Activated T-cell treated with anti-CD3 and anti-CD28 coated beads, Interleukin-2, amount 50 U/mL, for 4 hours (primary cell): ENCODE measurements at regions not wholly inside any gene's neighbourhood (a gene's known extent, or its start where the extent isn't known, plus 50 kb on each side); places are given as distances from the start of the nearest gene placed in this dataset.
"Not testable (repeated sequence)": the region's sequence is repeated elsewhere in the genome, so short reads cannot be mapped to it uniquely, and the experiment has no call there.

Experiments
- ATAC-seq, 2 donors: fragments of 200-7000 bp; cut with Tn5 transposase; one replicate each; pipeline ENCODE4 v1.10.0; 2021
- DNase-seq: peaks from one replicate; pipeline ENCODE4 v3.0.0-alpha.2; 2020
- H3K27me3 Mint-ChIP-seq: one replicate; pipeline ENCODE4 v1.8.0; 2021; ENCODE audit warnings: low read depth, mixed read lengths
- H3K36me3 Mint-ChIP-seq: one replicate; pipeline ENCODE4 v1.8.0; 2022; ENCODE audit warnings: mixed read lengths; ENCODE audit not compliant: insufficient read depth
- H3K4me1 Mint-ChIP-seq: one replicate; pipeline ENCODE4 v1.8.0; 2021; ENCODE audit warnings: low read depth, mixed read lengths
- H3K4me3 Mint-ChIP-seq: one replicate; pipeline ENCODE4 v1.8.0; 2021; ENCODE audit warnings: mild to moderate bottlenecking, moderate library complexity, mixed read lengths
- H3K9me3 Mint-ChIP-seq: one replicate; pipeline ENCODE4 v1.8.0; 2021; ENCODE audit warnings: mixed read lengths

DNA sequence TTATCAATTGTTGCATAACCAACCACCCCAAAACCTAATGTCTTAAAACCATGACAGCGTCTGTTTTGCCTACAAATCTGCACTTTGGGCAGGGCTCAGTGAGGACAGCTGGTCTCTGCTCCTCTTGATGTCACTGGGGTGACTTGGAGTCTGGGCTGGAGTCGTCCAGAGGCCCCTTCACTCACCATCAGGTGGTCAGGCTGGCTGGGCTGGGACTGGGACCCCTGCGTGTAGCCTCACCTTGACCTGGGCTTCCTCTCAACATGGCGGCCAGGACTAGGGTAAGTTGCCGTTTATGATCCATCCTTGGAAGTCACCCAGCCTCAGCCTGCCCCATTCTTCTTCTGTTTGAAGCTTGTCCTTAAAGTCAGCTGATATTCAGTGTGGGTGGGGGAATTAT, 116.8 kb upstream of the NKX1-1 start:
- H3K27me3 Mint-ChIP-seq = peaks cover 39% of the 10 kb centered on the region
- peaks cover 8% of the 10 kb centered on the region for H3K9me3 Mint-ChIP-seq
- no peak for DNase-seq
- H3K4me1 Mint-ChIP-seq = peaks cover 4% of the 10 kb centered on the region
- H3K36me3 Mint-ChIP-seq = no peaks in the 10 kb centered on the region
- no peak overlapping the region for H3K4me3 Mint-ChIP-seq
- ATAC-seq = no peak

DNA sequence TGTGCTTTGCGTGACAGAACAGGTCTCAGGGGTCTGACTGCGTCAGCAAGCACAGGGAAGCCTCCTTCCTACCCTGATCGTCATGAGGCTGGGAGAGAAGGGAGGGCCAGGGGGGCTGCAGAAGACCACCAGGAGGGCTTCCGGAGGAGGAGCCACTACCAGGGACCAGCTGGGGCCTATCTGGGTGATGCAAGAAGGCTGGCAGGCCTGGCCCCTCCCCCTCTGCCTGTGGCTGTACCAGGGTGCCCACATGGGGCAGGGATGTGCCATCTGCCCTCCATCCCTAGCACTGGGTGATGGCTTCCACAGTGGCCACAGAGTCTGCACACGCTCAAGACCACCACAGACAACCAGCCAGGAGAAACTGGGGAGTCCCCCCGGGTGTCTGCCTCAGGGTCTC, 116.4 kb upstream of the NKX1-1 start:
- no peaks in the 10 kb centered on the region for H3K36me3 Mint-ChIP-seq
- H3K9me3 Mint-ChIP-seq = peaks cover 8% of the 10 kb centered on the region
- peaks cover 4% of the 10 kb centered on the region for H3K4me1 Mint-ChIP-seq
- H3K4me3 Mint-ChIP-seq = no peak overlapping the region
- H3K27me3 Mint-ChIP-seq = peaks cover 38% of the 10 kb centered on the region
- no peak for ATAC-seq
- no peak for DNase-seq

DNA sequence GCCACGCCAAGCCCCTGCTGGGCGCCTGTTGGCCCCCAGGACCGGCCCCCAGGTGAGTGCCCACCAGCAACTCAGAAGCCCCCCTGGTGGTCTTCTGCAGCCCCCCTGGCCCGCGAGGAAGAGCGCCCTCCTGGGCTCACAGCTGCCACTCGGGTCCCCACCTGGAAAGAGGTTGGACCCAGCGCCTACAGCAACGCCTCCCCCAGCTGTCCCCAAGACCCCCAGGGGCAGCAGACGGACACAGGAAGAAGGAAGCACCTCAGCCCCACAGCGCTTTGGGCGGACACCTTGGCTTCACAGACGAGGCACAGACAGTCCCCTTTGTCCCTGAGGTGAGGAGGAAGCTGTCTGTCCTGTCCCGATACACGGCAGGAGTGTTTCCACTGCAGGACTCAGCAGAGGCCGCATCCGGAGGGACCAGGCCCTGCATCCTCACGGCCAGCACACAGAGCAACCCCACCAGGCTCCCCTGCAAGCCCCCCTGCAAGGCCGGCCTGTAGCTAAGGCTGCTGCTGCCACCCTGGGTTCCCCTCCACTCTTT, 115.6 kb upstream of the NKX1-1 start:
- Mint-ChIP-seq H3K4me3 (no peak overlapping the region), H3K36me3 (no peaks in the 10 kb centered on the region)

DNA sequence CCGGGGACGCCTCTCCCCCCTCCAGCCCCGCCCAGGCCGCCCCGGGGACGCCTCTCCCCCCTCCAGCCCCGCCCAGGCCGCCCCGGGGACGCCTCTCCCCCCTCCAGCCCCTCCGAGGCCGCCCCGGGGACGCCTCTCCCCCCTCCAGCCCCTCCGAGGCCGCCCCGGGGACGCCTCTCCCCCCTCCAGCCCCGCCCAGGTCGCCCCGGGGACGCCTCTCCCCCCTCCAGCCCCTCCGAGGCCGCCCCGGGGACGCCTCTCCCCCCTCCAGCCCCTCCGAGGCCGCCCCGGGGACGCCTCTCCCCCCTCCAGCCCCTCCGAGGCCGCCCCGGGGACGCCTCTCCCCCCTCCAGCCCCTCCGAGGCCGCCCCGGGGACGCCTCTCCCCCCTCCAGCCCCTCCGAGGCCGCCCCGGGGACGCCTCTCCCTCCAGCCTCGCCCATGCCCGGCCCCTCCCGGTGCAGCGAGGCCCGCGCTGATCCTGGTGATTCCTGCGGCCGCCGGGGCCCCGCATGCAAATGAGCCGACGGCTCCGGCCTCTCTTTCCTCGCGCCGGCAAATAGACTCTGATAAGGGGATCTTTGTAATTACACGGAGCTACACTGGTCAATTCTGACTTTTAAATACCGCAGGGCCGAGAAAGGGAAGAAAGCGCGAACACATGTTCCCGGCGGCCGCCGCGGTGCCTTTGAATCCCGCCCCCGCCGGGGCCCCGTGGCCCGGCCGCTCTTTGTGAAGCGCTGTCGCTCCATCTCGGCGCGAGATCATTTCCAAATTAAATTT, 114.7 kb upstream of the NKX1-1 start:
- not testable (repeated sequence) for H3K9me3 Mint-ChIP-seq, DNase-seq, H3K4me1 Mint-ChIP-seq, H3K36me3 Mint-ChIP-seq
- peak overlapping the region; percentile 59 for H3K4me3 Mint-ChIP-seq
- ATAC-seq = peak; percentile 34 to 69
- peaks cover 41% of the 10 kb centered on the region for H3K27me3 Mint-ChIP-seq

More for the DNA sequence above, 115.6 kb upstream of the NKX1-1 start:
- Mint-ChIP-seq H3K9me3 (peaks cover 8% of the 10 kb centered on the region), H3K4me1 (peaks cover 4% of the 10 kb centered on the region), H3K27me3 (peaks cover 38% of the 10 kb centered on the region)
- ATAC-seq (no peak), DNase-seq (no peak)

DNA sequence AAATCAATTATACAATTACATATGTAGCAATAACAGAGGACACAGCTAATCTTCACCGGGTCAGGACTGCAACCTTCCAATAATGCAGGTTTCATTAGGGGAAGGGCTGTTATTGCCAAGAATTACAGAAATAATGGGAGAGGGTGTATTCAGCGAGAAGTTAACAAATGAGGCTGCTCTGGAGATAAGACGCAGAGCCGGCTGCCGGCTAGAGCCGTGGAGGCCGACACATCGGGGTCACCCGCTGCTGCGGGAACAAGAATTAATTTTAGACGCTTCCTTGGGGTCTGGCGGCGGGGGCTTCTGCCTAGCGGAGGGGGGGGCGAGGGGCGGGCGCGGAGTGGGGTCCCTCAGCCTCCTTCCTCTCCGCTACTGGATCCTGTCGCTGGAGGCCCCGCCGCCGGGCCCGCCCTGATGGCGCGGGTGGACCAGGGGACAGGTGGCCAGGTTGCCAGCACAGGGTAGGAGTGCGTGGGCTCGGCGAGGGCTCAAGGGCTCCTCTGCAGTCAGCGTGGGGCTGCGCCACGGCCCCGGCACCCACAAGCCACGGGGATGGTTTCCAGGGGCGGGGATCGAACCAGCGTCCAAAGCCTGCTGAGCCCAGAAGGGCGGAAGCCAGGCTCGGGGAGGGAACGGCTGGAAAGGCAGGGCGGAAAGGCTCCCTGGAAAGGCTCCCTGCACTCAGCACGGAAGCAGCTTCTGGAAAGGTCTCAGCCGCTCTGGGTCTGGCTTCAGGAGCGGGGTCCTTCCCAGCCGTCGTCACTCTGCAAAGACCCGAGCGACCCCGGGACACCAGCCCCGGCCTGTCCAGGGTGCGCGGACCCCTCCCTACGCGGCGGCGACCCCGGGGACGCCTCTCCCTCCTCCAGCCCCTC, 113.8 kb upstream of the NKX1-1 start:
- H3K9me3 Mint-ChIP-seq = no peaks in the 10 kb centered on the region
- peaks cover 34% of the 10 kb centered on the region for H3K27me3 Mint-ChIP-seq
- ATAC-seq (no peak), DNase-seq (no peak)
- H3K36me3 Mint-ChIP-seq = no peaks in the 10 kb centered on the region
- H3K4me3 Mint-ChIP-seq = no peak overlapping the region
- peaks cover 4% of the 10 kb centered on the region for H3K4me1 Mint-ChIP-seq

DNA sequence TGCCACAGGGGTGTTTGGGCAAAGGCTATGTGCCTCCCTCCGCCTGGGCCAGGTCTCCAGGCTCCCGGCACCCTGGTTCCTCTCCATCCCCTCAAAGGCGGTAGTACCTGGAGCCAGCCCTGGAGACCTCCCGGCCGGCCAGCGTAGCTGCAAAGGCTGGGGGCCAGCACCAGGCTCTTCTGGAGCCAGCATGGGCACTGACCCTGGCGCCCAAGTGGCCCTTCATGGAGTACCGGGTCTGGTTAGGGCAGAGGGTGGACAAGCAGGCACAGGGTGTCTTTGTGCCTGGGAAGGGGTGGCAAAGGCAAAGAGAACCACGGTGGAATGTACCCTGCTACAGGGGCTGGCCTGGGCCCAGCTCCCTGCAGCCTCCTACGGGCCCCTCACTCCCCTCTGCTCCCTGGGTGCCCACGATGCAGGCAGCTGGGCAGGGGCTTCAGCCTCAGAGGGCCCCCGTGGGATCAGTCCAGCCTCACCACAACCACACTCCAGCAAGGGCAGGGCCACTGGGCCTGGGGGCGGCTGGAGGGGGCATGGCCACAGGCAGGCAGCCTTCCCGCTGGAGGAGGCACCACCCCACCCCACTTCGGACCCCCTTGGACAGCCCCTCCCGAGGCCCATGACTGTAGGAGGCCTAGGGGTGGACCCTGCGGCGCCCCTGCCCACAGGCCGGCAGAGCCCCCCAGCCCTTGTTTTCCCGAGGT, 112.9 kb upstream of the NKX1-1 start:
- peaks cover 29% of the 10 kb centered on the region for H3K27me3 Mint-ChIP-seq
- H3K9me3 Mint-ChIP-seq = no peaks in the 10 kb centered on the region
- DNase-seq = no peak
- peaks cover 4% of the 10 kb centered on the region for H3K4me1 Mint-ChIP-seq
- no peaks in the 10 kb centered on the region for H3K36me3 Mint-ChIP-seq
- ATAC-seq = no peak
- H3K4me3 Mint-ChIP-seq = no peak overlapping the region

DNA sequence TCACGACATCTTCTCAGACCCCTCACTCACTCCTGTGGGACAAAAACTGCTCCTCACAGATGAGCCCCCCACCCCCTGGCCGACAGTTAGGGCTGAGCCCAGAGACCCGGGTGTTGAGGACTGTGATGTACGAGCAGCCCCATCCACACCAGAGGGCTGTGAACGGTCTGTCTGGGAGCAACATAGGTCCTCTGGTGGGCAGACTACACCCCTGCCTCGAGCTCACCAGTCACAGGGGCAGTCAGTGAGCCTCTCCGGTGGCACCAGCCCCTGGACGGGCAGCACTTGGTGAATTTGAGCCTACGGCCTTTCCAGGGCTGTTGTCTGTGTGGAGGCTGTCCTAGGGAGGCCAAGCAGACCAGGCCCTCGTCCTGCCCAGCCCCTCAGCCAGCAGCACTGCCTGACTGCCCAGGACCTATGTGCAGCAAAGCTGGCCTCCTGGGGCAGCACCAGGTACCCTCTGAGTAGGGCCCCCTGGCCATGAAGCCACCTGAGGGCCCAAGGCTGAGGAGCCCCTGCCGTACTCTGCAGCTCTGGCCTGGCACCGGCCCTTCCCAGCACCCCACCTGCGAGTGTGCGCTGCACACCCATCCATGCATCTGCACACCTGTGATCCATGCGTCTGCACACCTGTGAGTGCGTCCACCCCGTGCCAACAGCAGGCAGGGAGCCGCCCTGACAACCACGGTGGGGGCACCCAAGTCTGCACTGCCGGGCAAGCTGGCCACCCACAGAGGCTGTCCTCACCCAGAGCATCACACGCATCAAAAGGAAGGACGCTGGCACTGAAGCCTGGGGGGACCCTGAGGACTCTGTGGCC, 111.6 kb upstream of the NKX1-1 start:
- Mint-ChIP-seq H3K4me1 (peaks cover 4% of the 10 kb centered on the region), H3K36me3 (no peaks in the 10 kb centered on the region), H3K27me3 (peaks cover 21% of the 10 kb centered on the region), H3K9me3 (no peaks in the 10 kb centered on the region), H3K4me3 (no peak overlapping the region)
- DNase-seq (no peak), ATAC-seq (no peak)

DNA sequence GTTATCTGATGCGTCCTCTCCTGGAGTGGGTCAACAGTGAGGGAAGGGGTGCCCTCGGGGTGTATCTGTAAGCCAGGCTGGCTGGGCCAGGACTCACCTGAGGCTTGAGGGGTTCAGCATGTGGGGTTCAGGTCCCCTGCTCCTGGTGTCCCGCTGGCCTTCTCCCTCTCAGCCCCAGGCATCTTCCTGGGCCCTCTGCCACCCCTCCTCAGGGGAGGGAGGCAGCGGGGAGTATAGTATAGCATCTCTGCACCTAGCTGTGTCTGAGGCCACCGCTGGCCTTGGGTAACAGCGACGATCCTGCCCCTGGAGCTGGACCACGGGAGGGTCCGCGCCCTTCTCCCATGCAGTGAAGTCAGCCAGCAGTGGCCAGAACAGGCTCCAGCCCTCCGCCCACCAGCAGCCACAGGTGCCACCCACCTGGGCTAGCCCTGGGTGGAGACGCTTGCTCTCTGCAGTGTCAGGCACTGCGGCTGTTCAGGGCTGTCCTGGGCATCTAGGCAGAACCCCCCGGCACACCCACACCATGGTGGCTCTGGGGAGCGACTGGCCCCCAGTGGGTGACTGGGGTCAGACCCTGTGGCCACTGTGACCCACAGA, 110.7 kb upstream of the NKX1-1 start:
- ATAC-seq = no peak
- no peak overlapping the region for H3K4me3 Mint-ChIP-seq
- no peaks in the 10 kb centered on the region for H3K36me3 Mint-ChIP-seq
- H3K9me3 Mint-ChIP-seq = no peaks in the 10 kb centered on the region
- peaks cover 4% of the 10 kb centered on the region for H3K4me1 Mint-ChIP-seq
- DNase-seq = no peak
- H3K27me3 Mint-ChIP-seq = peaks cover 17% of the 10 kb centered on the region

DNA sequence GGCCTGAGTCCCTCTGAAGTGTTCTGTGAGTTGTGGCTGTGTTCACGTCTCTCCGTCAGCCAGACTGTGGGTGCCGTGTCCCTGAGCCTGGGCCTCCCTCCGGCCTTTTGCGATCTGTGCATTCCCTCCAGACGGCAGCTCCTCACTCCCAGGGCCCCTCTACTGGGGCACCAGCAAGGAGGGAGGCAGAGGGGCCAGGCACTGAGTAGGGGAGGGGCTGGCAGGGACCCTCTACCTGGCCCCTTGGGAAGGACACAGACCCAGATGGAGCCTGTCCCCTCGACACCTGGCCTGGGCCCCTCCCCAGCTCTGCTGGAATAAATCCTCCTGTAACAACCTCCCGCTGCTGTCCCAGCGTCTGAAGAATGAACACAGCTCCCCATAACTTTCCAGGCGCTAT, 110.0 kb upstream of the NKX1-1 start:
- DNase-seq = no peak

DNA sequence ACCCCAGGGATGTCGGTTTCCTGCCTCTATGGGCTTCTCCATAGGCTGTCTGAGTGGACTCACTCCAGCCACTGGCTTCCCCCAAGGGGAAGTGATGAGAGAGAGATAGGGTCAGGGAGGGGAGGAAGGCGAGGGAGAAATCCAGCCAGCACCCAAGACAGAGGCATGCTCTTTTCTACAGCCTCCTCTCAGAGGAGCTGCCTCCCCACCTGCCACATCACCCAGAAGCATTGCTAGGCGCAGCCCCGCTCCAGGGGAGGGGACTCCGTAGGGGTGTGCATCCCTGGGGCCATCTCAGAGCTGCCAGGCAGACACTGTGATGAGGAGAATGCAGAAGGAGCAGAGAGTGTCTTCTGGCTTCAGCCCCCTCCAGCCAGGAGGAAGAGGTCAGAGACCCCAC, 109.5 kb upstream of the NKX1-1 start:
- no peak for DNase-seq
- Mint-ChIP-seq H3K4me3 (no peak overlapping the region), H3K36me3 (no peaks in the 10 kb centered on the region), H3K4me1 (peaks cover 1% of the 10 kb centered on the region), H3K27me3 (peaks cover 15% of the 10 kb centered on the region), H3K9me3 (no peaks in the 10 kb centered on the region)
- ATAC-seq = no peak

More for the DNA sequence above, 110.0 kb upstream of the NKX1-1 start:
- Mint-ChIP-seq H3K36me3 (no peaks in the 10 kb centered on the region), H3K4me1 (peaks cover 3% of the 10 kb centered on the region), H3K27me3 (peaks cover 17% of the 10 kb centered on the region), H3K9me3 (no peaks in the 10 kb centered on the region), H3K4me3 (no peak overlapping the region)
- no peak for ATAC-seq

DNA sequence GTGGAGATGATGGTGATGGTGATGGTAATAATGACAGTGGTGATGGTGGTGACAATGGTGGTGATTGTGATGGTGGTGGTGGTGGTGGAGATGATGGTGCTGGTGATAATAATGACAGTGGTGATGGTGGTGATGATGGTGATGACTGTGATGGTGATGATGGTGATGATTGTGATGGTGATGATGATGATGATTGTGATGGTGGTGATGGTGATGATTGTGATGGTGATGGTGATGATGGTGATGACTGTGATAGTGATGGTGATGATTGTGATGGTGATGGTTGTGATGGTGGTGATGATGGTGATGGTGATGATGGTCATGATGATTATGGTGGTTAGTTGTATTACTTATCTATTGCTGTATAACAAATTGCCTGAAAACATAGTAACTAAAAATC, 108.9 kb upstream of the NKX1-1 start:
- ATAC-seq (no peak), DNase-seq (no peak)
- Mint-ChIP-seq H3K36me3 (no peaks in the 10 kb centered on the region), H3K4me1 (peaks cover 1% of the 10 kb centered on the region), H3K9me3 (no peaks in the 10 kb centered on the region), H3K4me3 (no peak overlapping the region), H3K27me3 (peaks cover 15% of the 10 kb centered on the region)

DNA sequence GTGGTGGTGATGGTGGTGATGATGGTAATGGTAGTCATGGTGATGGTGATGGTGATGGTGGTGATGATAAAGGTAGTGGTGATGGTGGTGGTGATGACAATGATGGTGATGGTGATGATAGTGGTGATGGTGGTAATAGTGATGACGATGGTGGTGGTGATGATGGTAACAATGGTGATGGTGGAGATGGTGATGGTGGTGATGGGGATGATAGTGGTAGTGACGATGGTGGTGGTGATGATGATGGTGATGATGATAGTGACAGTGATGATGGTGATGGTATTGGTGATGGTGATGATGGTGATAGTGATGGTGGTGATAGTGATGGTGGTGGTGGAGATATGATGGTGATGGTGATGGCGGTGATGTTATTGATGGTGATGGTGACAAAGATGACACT, 108.4 kb upstream of the NKX1-1 start:
- DNase-seq (no peak), ATAC-seq (no peak)
- Mint-ChIP-seq H3K36me3 (no peaks in the 10 kb centered on the region), H3K9me3 (no peaks in the 10 kb centered on the region), H3K4me1 (no peaks in the 10 kb centered on the region), H3K4me3 (no peak overlapping the region), H3K27me3 (peaks cover 17% of the 10 kb centered on the region)

DNA sequence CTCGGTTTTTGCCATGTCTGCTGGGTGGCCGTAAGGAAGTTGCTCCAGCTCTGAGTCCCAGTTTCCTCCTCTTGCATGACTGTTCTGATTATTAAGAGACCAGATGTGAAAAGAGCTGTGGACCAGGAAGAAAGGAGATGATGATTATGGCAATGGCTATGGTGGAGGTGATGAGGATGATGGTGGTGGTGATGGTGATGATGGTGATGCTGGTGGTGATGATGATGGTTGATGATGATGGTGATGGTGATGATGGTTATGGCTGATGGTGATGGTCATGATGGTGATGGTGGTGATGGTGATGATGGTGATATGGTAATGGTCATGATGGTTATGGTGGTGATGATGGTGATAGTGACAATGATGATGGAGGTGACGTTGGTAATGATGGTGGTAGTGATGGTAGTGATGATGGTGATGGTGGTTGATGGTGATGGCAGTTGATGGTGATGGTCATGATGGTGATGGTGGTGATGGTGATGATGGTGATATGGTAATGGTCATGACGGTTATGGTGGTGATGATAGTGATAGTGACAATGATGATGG, 107.8 kb upstream of the NKX1-1 start:
- H3K4me3 Mint-ChIP-seq = no peak overlapping the region

More for the DNA sequence above, 107.8 kb upstream of the NKX1-1 start:
- Mint-ChIP-seq H3K4me1 (no peaks in the 10 kb centered on the region), H3K36me3 (no peaks in the 10 kb centered on the region), H3K9me3 (no peaks in the 10 kb centered on the region), H3K27me3 (peaks cover 16% of the 10 kb centered on the region)
- ATAC-seq = no peak
- DNase-seq = no peak
